GM19324 (cell line): ENCODE measurements at regions not wholly inside any gene's neighbourhood (a gene's known extent, or its start where the extent isn't known, plus 50 kb on each side); places are given as distances from the start of the nearest gene placed in this dataset.
A peak's percentile ranks its signal among the peaks of the same experiment; 100 is the strongest.

ENCODE experiments used
- ATAC-seq: cut with Tn5 transposase; IDR thresholded peaks from one replicate; pipeline ENCODE4 v1.9.1; 2021; ENCODE audit warnings: mild to moderate bottlenecking, moderate library complexity; ENCODE audit not compliant: unreplicated experiment, low FRiP score

- no peak for ATAC-seq
Observed at GRCh38 chr2:147051814-147052213, 793.0 kb upstream of the ACVR2A start.

DNA sequence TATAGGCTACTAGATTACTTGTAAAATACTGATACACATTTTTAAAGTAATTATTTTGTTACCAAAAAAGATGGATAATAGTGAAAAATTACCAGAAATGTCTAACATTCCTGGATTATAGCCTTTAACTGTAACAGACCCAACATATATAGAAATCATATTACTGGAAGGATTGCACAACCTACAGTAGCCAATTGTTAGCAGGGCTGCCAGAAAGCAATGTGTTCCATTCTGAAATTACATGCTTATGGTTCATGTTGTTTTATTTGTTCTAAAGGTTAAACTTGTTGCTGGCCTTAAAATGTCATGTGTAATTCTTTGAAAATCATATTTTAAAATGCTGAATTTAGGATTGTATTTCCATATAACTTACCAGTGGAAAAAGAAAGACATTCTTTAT, 793.6 kb upstream of the ACVR2A start:
- ATAC-seq: no peak

DNA sequence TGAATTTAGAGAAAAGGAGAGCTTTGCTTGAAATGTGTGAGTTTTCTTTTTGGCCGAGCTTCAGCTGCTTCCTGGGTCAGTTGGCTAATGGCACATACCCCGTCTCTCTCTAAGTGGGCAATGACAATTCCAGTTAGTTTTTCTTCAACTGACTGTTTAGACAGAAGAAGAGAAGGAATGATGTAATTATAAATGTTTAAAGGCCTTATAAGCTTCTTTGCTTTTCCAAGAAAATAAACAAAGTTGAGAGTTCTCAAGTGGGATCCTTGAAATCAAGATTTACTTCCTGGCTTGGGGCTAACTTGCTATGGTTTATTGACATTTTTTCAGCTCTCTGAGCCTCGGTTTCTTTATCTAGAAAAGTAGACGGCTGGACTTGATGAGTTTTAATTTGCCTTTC, 794.9 kb upstream of the ACVR2A start:
- no peak for ATAC-seq

GRCh38 chr2:147046473-147046872, 798.4 kb upstream of the ACVR2A start:
- ATAC-seq: no peak

GRCh38 chr2:147045113-147045512, 799.7 kb upstream of the ACVR2A start:
- ATAC-seq: peak; percentile 47

DNA sequence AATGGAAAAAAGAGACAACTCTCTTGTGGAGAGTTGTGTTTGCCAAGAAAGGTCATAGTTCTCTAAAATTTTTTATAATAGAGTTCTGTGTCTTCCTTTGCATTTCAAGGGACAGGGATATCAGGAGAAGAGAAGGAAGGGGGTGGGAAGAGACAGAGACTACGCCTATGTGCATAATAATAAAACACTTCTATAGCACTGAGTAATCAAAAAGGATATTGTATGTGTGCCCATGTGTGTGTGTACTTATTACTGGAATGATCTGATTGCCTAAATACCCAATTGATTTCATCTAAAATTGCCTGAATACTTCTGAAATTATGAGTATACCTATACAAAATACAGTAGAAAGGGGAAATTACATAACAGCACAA, 803.7 kb upstream of the ACVR2A start:
- no peak for ATAC-seq

DNA sequence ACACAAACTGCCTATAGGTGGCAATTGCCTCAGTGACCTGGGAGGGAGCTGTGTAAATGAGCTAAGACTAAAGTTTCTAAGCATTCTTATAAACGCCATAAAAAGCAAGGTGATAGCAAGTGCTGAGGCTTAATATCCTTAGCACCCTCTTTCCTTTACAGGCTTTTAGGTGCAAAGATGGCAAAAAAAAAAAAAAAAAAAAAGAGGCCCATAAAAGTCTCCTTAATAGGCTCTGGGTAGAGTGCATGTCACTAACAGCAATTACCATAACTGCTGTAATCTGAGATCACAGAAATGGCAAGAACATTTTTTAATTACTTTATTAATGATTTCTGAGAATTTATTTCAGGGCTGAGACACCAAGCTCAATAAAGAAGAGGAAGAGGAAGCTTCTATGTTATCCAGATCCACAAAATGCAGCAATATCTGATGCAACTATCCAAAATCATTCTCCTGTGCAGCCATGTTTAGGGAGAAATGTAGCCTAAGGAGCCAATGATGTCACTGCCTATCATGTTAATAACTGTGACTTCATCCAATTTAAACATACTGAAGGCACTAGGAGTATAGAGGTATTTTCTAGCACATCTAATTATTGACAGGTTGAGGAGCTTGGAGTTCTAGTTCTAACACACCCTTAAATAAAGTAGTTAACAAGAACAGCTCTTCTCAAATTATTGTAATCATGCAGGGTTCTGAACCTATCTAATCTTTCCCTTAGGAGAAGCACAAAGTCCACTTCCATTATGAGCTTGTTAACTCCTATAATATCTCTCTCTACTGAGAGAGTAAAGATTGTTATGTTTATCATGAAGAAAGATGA, 804.3 kb upstream of the ACVR2A start:
- ATAC-seq: no peak

DNA sequence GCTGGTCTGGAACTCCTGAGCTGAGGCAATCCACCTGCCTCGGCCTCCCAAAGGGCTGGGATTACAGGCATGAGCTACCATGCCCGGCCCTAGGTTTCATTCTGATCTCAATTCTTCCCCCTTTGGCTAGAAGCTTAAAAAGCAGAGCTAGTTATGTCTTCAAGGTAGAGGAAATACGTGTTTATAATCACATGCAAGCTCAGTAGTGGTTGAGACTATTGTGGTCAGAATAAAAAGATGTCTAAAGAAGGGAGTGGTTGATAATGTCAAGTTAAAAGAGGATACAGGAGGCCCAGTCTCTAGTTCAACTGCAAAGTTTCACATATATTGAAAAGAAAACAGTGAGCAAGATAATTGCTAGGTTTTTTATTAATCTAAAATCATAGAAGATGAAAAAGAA, 807.8 kb upstream of the ACVR2A start:
- ATAC-seq: no peak

- ATAC-seq: no peak
Observed at GRCh38 chr2:147033044-147033443, 811.8 kb upstream of the ACVR2A start.

- no peak for ATAC-seq
Observed at GRCh38 chr2:147031897-147032296, 812.9 kb upstream of the ACVR2A start.

DNA sequence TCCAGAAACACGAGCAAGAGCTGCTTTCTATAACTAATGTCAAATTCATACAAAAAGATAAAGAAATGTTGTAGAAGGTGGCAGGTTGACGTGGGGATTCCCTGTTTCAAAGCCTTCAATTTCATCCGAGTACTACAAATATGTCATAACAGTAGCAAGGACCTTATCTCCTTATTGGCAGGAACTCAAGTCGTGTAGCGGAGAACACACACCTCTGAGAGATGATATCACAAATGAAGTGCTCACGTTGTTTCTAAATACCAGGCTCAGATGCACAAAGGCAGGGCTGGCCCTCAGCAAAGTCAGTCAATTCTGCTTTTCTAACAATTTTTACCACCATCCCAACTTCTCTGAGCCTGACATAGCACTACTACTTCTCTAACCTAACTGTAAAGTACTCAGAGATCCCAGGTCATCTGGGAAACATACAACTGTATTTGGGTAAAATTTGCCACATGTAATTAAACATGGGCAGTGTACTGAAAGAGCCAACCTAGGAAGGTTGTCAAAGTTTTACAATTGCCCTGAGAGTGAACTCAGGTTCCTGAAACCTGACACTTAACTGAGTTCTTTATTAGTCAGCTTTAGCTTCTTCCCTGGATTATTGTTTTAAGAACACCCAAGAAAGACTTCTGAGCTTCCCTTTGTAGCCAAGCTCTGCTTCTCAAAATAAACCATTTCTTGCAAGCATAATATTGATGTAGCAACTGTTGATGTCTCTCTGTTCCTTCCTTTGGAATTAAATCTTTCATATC, 813.7 kb upstream of the ACVR2A start:
- no peak for ATAC-seq

GRCh38 chr2:147027436-147027835, 817.4 kb upstream of the ACVR2A start:
- no peak for ATAC-seq

GRCh38 chr2:147026664-147027295, 818.0 kb upstream of the ACVR2A start:
- ATAC-seq: no peak

GRCh38 chr2:147025646-147026585, 818.9 kb upstream of the ACVR2A start:
- no peak for ATAC-seq

GRCh38 chr2:147019311-147019710, 825.5 kb upstream of the ACVR2A start:
- no peak for ATAC-seq

- ATAC-seq: no peak
Observed at GRCh38 chr2:147017951-147018645, 826.7 kb upstream of the ACVR2A start.

DNA sequence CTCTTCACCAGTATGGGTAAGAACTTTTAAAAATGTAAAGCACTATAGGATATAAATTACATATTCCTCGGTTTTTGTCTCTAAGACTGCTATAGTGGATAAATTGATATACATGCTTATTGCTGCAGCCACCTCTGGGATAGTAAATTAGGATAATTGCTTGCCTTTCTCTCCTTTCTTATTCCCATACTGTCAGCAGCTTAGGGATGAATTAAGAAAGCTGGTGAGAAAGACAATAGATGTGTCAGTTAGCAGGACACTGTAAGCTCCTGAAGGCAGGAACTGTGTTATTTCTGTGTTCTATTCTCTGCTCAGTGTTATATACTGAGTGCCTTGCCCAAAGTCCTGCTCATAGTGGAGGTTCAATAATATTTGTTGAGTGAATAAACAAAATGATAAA, 828.6 kb upstream of the ACVR2A start:
- no peak for ATAC-seq

- no peak for ATAC-seq
Observed at GRCh38 chr2:147015591-147015990, 829.2 kb upstream of the ACVR2A start.

- no peak for ATAC-seq
Observed at GRCh38 chr2:147013696-147014392, 831.0 kb upstream of the ACVR2A start.
